Karpas-422 (cell line): ENCODE measurements at regions not wholly inside any gene's neighbourhood (a gene's known extent, or its start where the extent isn't known, plus 50 kb on each side); places are given as distances from the start of the nearest gene placed in this dataset.

Source experiments
- DNase-seq: peaks from one replicate; pipeline ENCODE4 v3.0.0-alpha.2; 2015
- H2AFZ ChIP-seq: fragments of 200-600 bp; sonication (generic); 2 replicates; pipeline ENCODE4 v1.6.1; 2014; ENCODE audit warnings: antibody characterized with exemption, low read length, mixed read lengths
- H3K27ac ChIP-seq: fragments of 200-600 bp; sonication (generic); 2 replicates; pipeline ENCODE4 v1.5.1; 2014; ENCODE audit warnings: mild to moderate bottlenecking, low read length, moderate library complexity
- H3K27me3 ChIP-seq: fragments of 200-600 bp; sonication (generic); 2 replicates; pipeline ENCODE4 v1.6.1; 2014; ENCODE audit warnings: low read length, mixed read lengths
- H3K36me3 ChIP-seq: fragments of 200-600 bp; sonication (generic); 2 replicates; pipeline ENCODE4 v1.6.1; 2014; ENCODE audit warnings: low read length, mixed read lengths; ENCODE audit not compliant: insufficient read depth
- H3K4me1 ChIP-seq: fragments of 200-600 bp; sonication (generic); 2 replicates; pipeline ENCODE4 v1.6.1; 2014; ENCODE audit warnings: mild to moderate bottlenecking, low read length, mixed read lengths
- H3K4me2 ChIP-seq: fragments of 200-600 bp; sonication (generic); 2 replicates; pipeline ENCODE4 v1.6.1; 2014; ENCODE audit warnings: low read length, low read depth, mild to moderate bottlenecking; ENCODE audit not compliant: poor library complexity, severe bottlenecking
- H3K4me3 ChIP-seq: fragments of 200-600 bp; sonication (generic); 2 replicates; pipeline ENCODE4 v1.5.1; 2014; ENCODE audit warnings: mild to moderate bottlenecking, antibody characterized with exemption, low read length, mixed read lengths
- H3K79me2 ChIP-seq: fragments of 200-600 bp; sonication (generic); 2 replicates; pipeline ENCODE4 v1.6.1; 2014; ENCODE audit warnings: mild to moderate bottlenecking, low read length, mixed read lengths
- H3K9ac ChIP-seq: fragments of 200-600 bp; sonication (generic); 2 replicates; pipeline ENCODE4 v1.6.0; 2014; ENCODE audit warnings: low read length
- H3K9me2 ChIP-seq: fragments of 200-600 bp; sonication (generic), shearing (Covaris generic); replicated peaks from 2 replicates; pipeline ENCODE4 v1.6.0; 2014; ENCODE audit warnings: mild to moderate bottlenecking, low read length, moderate library complexity; ENCODE audit not compliant: insufficient read depth
- H3K9me3 ChIP-seq: fragments of 300-700, 200-600 bp; sonication (generic); 2 replicates; pipeline ENCODE4 v1.6.1; 2014; ENCODE audit warnings: low read length, mixed read lengths
- H4K20me1 ChIP-seq: fragments of 200-600 bp; sonication (generic); 2 replicates; pipeline ENCODE4 v1.6.1; 2014; ENCODE audit warnings: mild to moderate bottlenecking, antibody characterized with exemption, low read length, low read depth; ENCODE audit not compliant: insufficient read depth

GRCh38 chr9:36457836-36458429 is 57.9 kb upstream of the RNF38 start:
- H3K27ac ChIP-seq = no peak overlapping the region
- H3K79me2 ChIP-seq = peaks cover 74% of the 10 kb centered on the region
- H3K4me1 ChIP-seq = no peaks in the 10 kb centered on the region
- H3K9me3 ChIP-seq = no peaks in the 10 kb centered on the region
- no peaks in the 10 kb centered on the region for H4K20me1 ChIP-seq
- H3K4me3 ChIP-seq = no peak overlapping the region
- no peak overlapping the region for H2AFZ ChIP-seq
- DNase-seq = no peak
- peaks cover 4% of the 10 kb centered on the region; the same call in 1 of the 2 replicates for H3K36me3 ChIP-seq
- no peaks in the 10 kb centered on the region for H3K27me3 ChIP-seq
- no peak overlapping the region for H3K4me2 ChIP-seq
- H3K9me2 ChIP-seq = no peaks in the 10 kb centered on the region
- H3K9ac ChIP-seq = no peak overlapping the region

- H3K27ac ChIP-seq = no peak overlapping the region
- peaks cover 87% of the 10 kb centered on the region for H3K79me2 ChIP-seq
Measured at GRCh38 chr9:36456480-36457065, 56.5 kb upstream of the RNF38 start.

GRCh38 chr9:36451949-36452348 is 51.9 kb upstream of the RNF38 start:
- Histone ChIP-seq H2AFZ (no peak overlapping the region), H3K9ac (no peak overlapping the region), H3K27ac (no peak overlapping the region), H3K79me2 (peaks cover 94% of the 10 kb centered on the region), H3K36me3 (no peaks in the 10 kb centered on the region), H4K20me1 (peaks cover 5% of the 10 kb centered on the region; the same call in 1 of the 2 replicates), H3K27me3 (no peaks in the 10 kb centered on the region), H3K4me3 (no peak overlapping the region), H3K4me1 (no peaks in the 10 kb centered on the region), H3K9me2 (no peaks in the 10 kb centered on the region), H3K9me3 (no peaks in the 10 kb centered on the region), H3K4me2 (no peak overlapping the region)
- DNase-seq = no peak

More at GRCh38 chr9:36456480-36457065, 56.5 kb upstream of the RNF38 start:
- H3K36me3 ChIP-seq = peaks cover 4% of the 10 kb centered on the region; the same call in 1 of the 2 replicates
- H3K9me3 ChIP-seq = no peaks in the 10 kb centered on the region
- no peaks in the 10 kb centered on the region for H3K4me1 ChIP-seq
- no peak overlapping the region for H3K4me2 ChIP-seq
- no peak overlapping the region for H3K9ac ChIP-seq
- H3K4me3 ChIP-seq = no peak overlapping the region
- H3K9me2 ChIP-seq = no peaks in the 10 kb centered on the region
- H2AFZ ChIP-seq = no peak overlapping the region
- no peaks in the 10 kb centered on the region for H3K27me3 ChIP-seq
- DNase-seq = no peak
- H4K20me1 ChIP-seq = no peaks in the 10 kb centered on the region

DNA sequence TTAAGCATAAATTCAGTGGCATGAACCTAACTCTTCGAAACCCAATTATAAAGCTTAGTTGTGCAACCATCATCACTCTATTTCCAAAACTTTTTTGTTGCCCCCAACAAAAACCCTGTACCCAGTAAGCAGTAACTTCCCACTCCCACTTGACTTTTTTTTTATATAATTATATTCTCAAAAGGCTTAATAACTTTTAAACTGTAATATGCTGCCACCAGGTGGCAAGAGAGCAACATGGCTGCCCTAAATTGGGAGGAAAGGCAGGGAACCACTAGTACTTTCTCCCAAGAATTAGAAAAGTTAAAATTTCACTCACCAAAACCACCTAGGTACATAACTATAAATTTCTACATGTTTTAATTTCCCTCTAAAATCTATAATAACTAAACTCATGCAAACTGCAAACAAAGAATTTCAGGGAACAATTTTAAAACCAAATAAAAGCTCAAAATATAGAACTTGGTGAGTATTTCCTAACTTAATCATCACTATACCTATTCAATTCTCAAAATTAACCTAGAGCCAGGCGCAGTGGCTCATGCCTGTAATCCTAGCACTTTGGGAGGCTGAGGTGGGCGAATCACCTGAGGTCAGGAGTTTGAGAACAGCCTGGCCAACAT is 50.2 kb upstream of the RNF38 start:
- peaks cover 5% of the 10 kb centered on the region; the same call in 1 of the 2 replicates for H4K20me1 ChIP-seq
- H2AFZ ChIP-seq = no peak overlapping the region
- no peak overlapping the region for H3K9ac ChIP-seq
- peak; percentile 80 for DNase-seq
- no peak overlapping the region for H3K27ac ChIP-seq
- peaks cover 91% of the 10 kb centered on the region for H3K79me2 ChIP-seq
- no peaks in the 10 kb centered on the region for H3K4me1 ChIP-seq
- H3K27me3 ChIP-seq = no peaks in the 10 kb centered on the region
- H3K4me2 ChIP-seq = no peak overlapping the region
- H3K9me3 ChIP-seq = no peaks in the 10 kb centered on the region
- H3K4me3 ChIP-seq = no peak overlapping the region
- no peaks in the 10 kb centered on the region for H3K9me2 ChIP-seq
- H3K36me3 ChIP-seq = no peaks in the 10 kb centered on the region
